H9 (cell line): ENCODE measurements at regions not wholly inside any gene's neighbourhood (a gene's known extent, or its start where the extent isn't known, plus 50 kb on each side); places are given as distances from the start of the nearest gene placed in this dataset.

Experiments used
- DNase-seq: peaks from one replicate; pipeline ENCODE4 v3.0.0-alpha.2; 2017
- H2AFZ ChIP-seq: one replicate; pipeline ENCODE4 v1.6.1; 2013; ENCODE audit warnings: mild to moderate bottlenecking, low read length, control low read depth, moderate library complexity
- H2AK5ac ChIP-seq: 2 replicates; pipeline ENCODE4 v1.6.1; 2013; ENCODE audit warnings: low read length, control low read depth, mixed read lengths; ENCODE audit not compliant: insufficient read length
- H2BK120ac ChIP-seq: one replicate; pipeline ENCODE4 v1.6.1; 2013; ENCODE audit warnings: low read depth, mild to moderate bottlenecking, low read length, control low read depth, inconsistent platforms; ENCODE audit not compliant: poor library complexity, severe bottlenecking
- H2BK12ac ChIP-seq: 2 replicates; pipeline ENCODE4 v1.6.1; 2013; ENCODE audit warnings: low read length, control low read depth, mixed read lengths, low read depth; ENCODE audit not compliant: insufficient read length
- H2BK15ac ChIP-seq: 2 replicates; pipeline ENCODE4 v1.6.1; 2013; ENCODE audit warnings: low read depth, low read length, control low read depth
- H2BK20ac ChIP-seq: one replicate; pipeline ENCODE4 v1.6.1; 2013; ENCODE audit warnings: low read depth, mild to moderate bottlenecking, low read length, control low read depth, inconsistent platforms; ENCODE audit not compliant: poor library complexity, severe bottlenecking
- H2BK5ac ChIP-seq: 2 replicates; pipeline ENCODE4 v1.6.1; 2013; ENCODE audit warnings: low read length, control low read depth, mixed read lengths; ENCODE audit not compliant: insufficient read length
- H3K14ac ChIP-seq: 2 replicates; pipeline ENCODE4 v1.6.1; 2013; ENCODE audit warnings: low read length, control low read depth; ENCODE audit not compliant: insufficient read depth
- H3K18ac ChIP-seq: 2 replicates; pipeline ENCODE4 v1.6.1; 2013; ENCODE audit warnings: low read depth, mild to moderate bottlenecking, mixed read lengths, low read length, control low read depth; ENCODE audit not compliant: insufficient read length
- H3K23ac ChIP-seq: 2 replicates; pipeline ENCODE4 v1.6.1; 2013; ENCODE audit warnings: low read length, control low read depth, mixed read lengths, low read depth; ENCODE audit not compliant: insufficient read length
- H3K23me2 ChIP-seq: 2 replicates; pipeline ENCODE4 v1.6.1; 2013; ENCODE audit warnings: low read depth, mild to moderate bottlenecking, mixed read lengths, low read length, control low read depth; ENCODE audit not compliant: insufficient read length, poor library complexity, severe bottlenecking
- H3K27ac ChIP-seq: 2 replicates; pipeline ENCODE4 v1.5.1; 2013; ENCODE audit warnings: low read length, control low read depth, mixed read lengths, low read depth; ENCODE audit not compliant: insufficient read length
- H3K27me3 ChIP-seq: 2 replicates; pipeline ENCODE4 v1.6.1; 2013; ENCODE audit warnings: low read length, control low read depth, inconsistent platforms; ENCODE audit not compliant: insufficient read depth
- H3K4ac ChIP-seq: 2 replicates; pipeline ENCODE4 v1.6.1; 2013; ENCODE audit warnings: low read depth, mild to moderate bottlenecking, control low read depth, inconsistent platforms, low read length, moderate library complexity
- H3K4me1 ChIP-seq: 2 replicates; pipeline ENCODE4 v1.6.1; 2013; ENCODE audit warnings: low read length, control low read depth, inconsistent platforms; ENCODE audit not compliant: insufficient read depth
- H3K4me2 ChIP-seq: 2 replicates; pipeline ENCODE4 v1.6.1; 2013; ENCODE audit warnings: low read length, control low read depth, mixed read lengths; ENCODE audit not compliant: insufficient read length, insufficient read depth
- H3K56ac ChIP-seq: 2 replicates; pipeline ENCODE4 v1.6.1; 2013; ENCODE audit warnings: low read depth, mild to moderate bottlenecking, mixed read lengths, low read length, control low read depth; ENCODE audit not compliant: insufficient read length
- H3K79me1 ChIP-seq: 2 replicates; pipeline ENCODE4 v1.6.1; 2013; ENCODE audit warnings: low read depth, mild to moderate bottlenecking, moderate library complexity, low read length, control low read depth, inconsistent platforms; ENCODE audit not compliant: insufficient read depth, poor library complexity, severe bottlenecking
- H3K79me2 ChIP-seq: 2 replicates; pipeline ENCODE4 v1.6.1; 2013; ENCODE audit warnings: low read length, control low read depth, inconsistent platforms; ENCODE audit not compliant: insufficient read depth
- H3K9ac ChIP-seq: 2 replicates; pipeline ENCODE4 v1.6.1; 2013; ENCODE audit warnings: low read length, control low read depth, mixed read lengths; ENCODE audit not compliant: insufficient read length; ENCODE audit errors: extremely low read depth
- H3K9me3 ChIP-seq: one replicate; pipeline ENCODE4 v1.6.1; 2013; ENCODE audit warnings: low read depth, low read length, inconsistent platforms; ENCODE audit not compliant: control insufficient read depth
- H3T11ph ChIP-seq: one replicate; pipeline ENCODE4 v1.6.1; 2013; ENCODE audit warnings: mild to moderate bottlenecking, low read length, control low read depth, inconsistent platforms
- H4K20me1 ChIP-seq: one replicate; pipeline ENCODE4 v1.6.1; 2013; ENCODE audit not compliant: control insufficient read depth, insufficient read length, insufficient read depth
- H4K5ac ChIP-seq: 2 replicates; pipeline ENCODE4 v1.6.1; 2013; ENCODE audit warnings: low read depth, mild to moderate bottlenecking, mixed read lengths, low read length, control low read depth; ENCODE audit not compliant: insufficient read length
- H4K8ac ChIP-seq: replicated peaks from 2 replicates; pipeline ENCODE4 v1.6.1; 2013; ENCODE audit warnings: low read length, control low read depth, mixed read lengths, low read depth; ENCODE audit not compliant: insufficient read length
- H4K91ac ChIP-seq: 2 replicates; pipeline ENCODE4 v1.6.1; 2013; ENCODE audit warnings: low read depth, mild to moderate bottlenecking, moderate library complexity, mixed read lengths, low read length, control low read depth; ENCODE audit not compliant: insufficient read length
- H3K27ac Mint-ChIP-seq, 3 experiments: 2 replicates in 2 of 3; 3 replicates in 1 of 3; pipeline ENCODE4 v1.8.0; 2020 to 2021; ENCODE audit warnings: mixed read lengths in 3 of 3, mild to moderate bottlenecking in 1 of 3, moderate library complexity in 1 of 3
- H3K27me3 Mint-ChIP-seq: 2 replicates; pipeline ENCODE4 v1.8.0; 2021; ENCODE audit warnings: low read depth, mild to moderate bottlenecking, moderate library complexity, mixed read lengths
- H3K36me3 Mint-ChIP-seq, 3 experiments: 2 replicates in 2 of 3; 3 replicates in 1 of 3; pipeline ENCODE4 v1.8.0; 2020 to 2021; ENCODE audit warnings: low read depth in 3 of 3, mixed read lengths in 3 of 3; ENCODE audit not compliant: insufficient read depth in 1 of 3
- H3K4me1 Mint-ChIP-seq, 2 experiments: 2 replicates each; pipeline ENCODE4 v1.8.0; 2020; ENCODE audit warnings: mixed read lengths in 2 of 2
- H3K4me3 Mint-ChIP-seq, 2 experiments: 2 replicates in 1 of 2; 3 replicates in 1 of 2; pipeline ENCODE4 v1.8.0; 2020 to 2021; ENCODE audit warnings: mild to moderate bottlenecking in 2 of 2, mixed read lengths in 2 of 2, moderate library complexity in 1 of 2
- H3K9me3 Mint-ChIP-seq, 2 experiments: 2 replicates in 1 of 2; 3 replicates in 1 of 2; pipeline ENCODE4 v1.8.0; 2020; ENCODE audit warnings: mild to moderate bottlenecking in 2 of 2, mixed read lengths in 2 of 2, moderate library complexity in 1 of 2
- CTCF ChIP-seq: fragments of 200-600 bp; sonication (generic); conservative IDR thresholded peaks from 3 replicates; pipeline ENCODE4 v1.8.0; 2021; ENCODE audit warnings: antibody characterized with exemption, mild to moderate bottlenecking
- WGBS: extraction: QIAGEN DNeasy Blood & Tissue Kit; methylation state at CpG from one replicate; pipeline ENCODE4 v1.1.7; 2013; ENCODE audit warnings: missing lambda C conversion rate, low lambda C conversion rate, mixed read lengths; ENCODE audit not compliant: insufficient read length; ENCODE audit errors: extremely low coverage; 5-methylcytosine and 5-hydroxymethylcytosine counted together

- no peak overlapping the region for H3K18ac ChIP-seq
- H3K79me1 ChIP-seq, result no peaks in the 10 kb centered on the region
- Mint-ChIP-seq H3K27ac (no peak overlapping the region), H3K4me1 (no peaks in the 10 kb centered on the region; a peak in 1 of 4 replicates), H3K9me3 (no peaks in the 10 kb centered on the region; a peak in 2 of 5 replicates), H3K4me3 (no peak overlapping the region), H3K36me3 (no peaks in the 10 kb centered on the region), H3K27me3 (peaks cover 18% of the 10 kb centered on the region)
- no peaks in the 10 kb centered on the region for H3K9me3 ChIP-seq
- H2AFZ ChIP-seq, result no peak overlapping the region
- no peak overlapping the region for H3K4ac ChIP-seq
- DNase-seq, result no peak
- no peak for TF ChIP-seq CTCF
- H3K9ac ChIP-seq, result no peak overlapping the region
- no peak overlapping the region for H4K8ac ChIP-seq
- H3K79me2 ChIP-seq, result no peaks in the 10 kb centered on the region
- no peak overlapping the region for H2BK120ac ChIP-seq
- H2BK20ac ChIP-seq, result no peak overlapping the region
- H3K27me3 ChIP-seq, result no peaks in the 10 kb centered on the region
- H2BK12ac ChIP-seq, result no peak overlapping the region
- no peak overlapping the region for H2BK15ac ChIP-seq
- H4K91ac ChIP-seq, result no peak overlapping the region
- peaks cover 2% of the 10 kb centered on the region for H4K20me1 ChIP-seq
- H3K14ac ChIP-seq, result no peak overlapping the region
- H3K27ac ChIP-seq, result no peak overlapping the region
- no peak overlapping the region for H3K4me2 ChIP-seq
- no peak overlapping the region for H3T11ph ChIP-seq
- no peak overlapping the region for H2AK5ac ChIP-seq
- H2BK5ac ChIP-seq, result no peak overlapping the region
- no CpG with 5 or more reads among the region's 4 CpGs for WGBS
- H3K56ac ChIP-seq, result no peak overlapping the region
- H3K4me1 ChIP-seq, result no peaks in the 10 kb centered on the region
- no peak overlapping the region for H4K5ac ChIP-seq
- H3K23ac ChIP-seq, result no peak overlapping the region
- H3K23me2 ChIP-seq, result no peaks in the 10 kb centered on the region
Measured at GRCh38 chr1:36602184-36602583, 119.5 kb upstream of the CSF3R start.
